Osteoblast (primary cell): ENCODE measurements at regions not wholly inside any gene's neighbourhood (a gene's known extent, or its start where the extent isn't known, plus 50 kb on each side); places are given as distances from the start of the nearest gene placed in this dataset.
A peak's percentile ranks its signal among the peaks of the same experiment; 100 is the strongest.

Source experiments
- DNase-seq: peaks from one replicate; pipeline ENCODE4 v3.0.0; 2011; ENCODE audit warnings: low spot score, mixed read lengths; ENCODE audit not compliant: insufficient read length; ENCODE audit errors: missing footprints
- H2AFZ ChIP-seq: 2 replicates; pipeline ENCODE4 v1.6.0; 2011; ENCODE audit warnings: mild to moderate bottlenecking, low read length
- H3K27ac ChIP-seq: 2 replicates; pipeline ENCODE4 v1.5.1; 2011; ENCODE audit warnings: mild to moderate bottlenecking, low read depth, low read length, moderate library complexity
- H3K27me3 ChIP-seq: 2 replicates; pipeline ENCODE4 v1.6.0; 2012; ENCODE audit warnings: mild to moderate bottlenecking, control low read depth, inconsistent platforms, low read length, moderate library complexity; ENCODE audit not compliant: insufficient read depth
- H3K36me3 ChIP-seq: 2 replicates; pipeline ENCODE4 v1.5.1; 2011; ENCODE audit warnings: mild to moderate bottlenecking, low read length, control low read depth, moderate library complexity; ENCODE audit not compliant: insufficient read depth
- H3K4me1 ChIP-seq: 2 replicates; pipeline ENCODE4 v1.5.1; 2011; ENCODE audit warnings: mild to moderate bottlenecking, low read length, control low read depth, moderate library complexity; ENCODE audit not compliant: insufficient read depth
- H3K4me2 ChIP-seq: 2 replicates; pipeline ENCODE4 v1.6.0; 2011; ENCODE audit warnings: mild to moderate bottlenecking, low read length; ENCODE audit not compliant: insufficient read depth
- H3K4me3 ChIP-seq: fragments of 200-600 bp; sonication (generic); 3 replicates; pipeline ENCODE4 v1.5.1; 2012; ENCODE audit warnings: mild to moderate bottlenecking, low read length, inconsistent platforms; ENCODE audit not compliant: insufficient read depth
- H3K79me2 ChIP-seq: 2 replicates; pipeline ENCODE4 v1.6.0; 2012; ENCODE audit warnings: mild to moderate bottlenecking, low read length, control low read depth, inconsistent platforms; ENCODE audit not compliant: insufficient read depth
- H3K9me3 ChIP-seq: 2 replicates; pipeline ENCODE4 v1.5.1; 2011; ENCODE audit warnings: low read depth, low read length, control low read depth
- H4K20me1 ChIP-seq: 2 replicates; pipeline ENCODE4 v1.6.0; 2012; ENCODE audit warnings: mild to moderate bottlenecking, low read length, control low read depth; ENCODE audit not compliant: insufficient read depth
- CTCF ChIP-seq: IDR thresholded peaks from 2 replicates; pipeline ENCODE4 v1.5.1; 2011; ENCODE audit warnings: mild to moderate bottlenecking, low read depth, low read length, moderate library complexity; ENCODE audit errors: extremely low read depth

GRCh38 chr2:7672685-7673071, 755.5 kb downstream of the RNF144A start:
- Histone ChIP-seq H3K4me2 (no peak overlapping the region), H4K20me1 (no peaks in the 10 kb centered on the region), H3K4me3 (no peak overlapping the region), H3K27ac (no peak overlapping the region), H3K27me3 (no peaks in the 10 kb centered on the region), H2AFZ (no peak overlapping the region), H3K4me1 (no peaks in the 10 kb centered on the region), H3K9me3 (peaks cover 2% of the 10 kb centered on the region), H3K36me3 (no peaks in the 10 kb centered on the region), H3K79me2 (no peaks in the 10 kb centered on the region)
- DNase-seq, result no peak
- no peak for TF ChIP-seq CTCF

GRCh38 chr2:7673101-7673500, 755.9 kb downstream of the RNF144A start:
- no peak for DNase-seq

GRCh38 chr2:7673853-7674252, 756.6 kb downstream of the RNF144A start:
- Histone ChIP-seq H2AFZ (no peak overlapping the region), H3K4me3 (no peak overlapping the region), H3K79me2 (no peaks in the 10 kb centered on the region), H3K9me3 (peaks cover 2% of the 10 kb centered on the region), H3K27ac (no peak overlapping the region), H3K36me3 (no peaks in the 10 kb centered on the region), H4K20me1 (no peaks in the 10 kb centered on the region), H3K4me2 (no peak overlapping the region), H3K4me1 (no peaks in the 10 kb centered on the region), H3K27me3 (no peaks in the 10 kb centered on the region)
- peak; percentile 47 for DNase-seq
- TF ChIP-seq CTCF, result no peak

More at GRCh38 chr2:7673101-7673500, 755.9 kb downstream of the RNF144A start:
- no peak overlapping the region for H3K27ac ChIP-seq
- H3K4me3 ChIP-seq, result no peak overlapping the region
- no peaks in the 10 kb centered on the region for H4K20me1 ChIP-seq
- H2AFZ ChIP-seq, result no peak overlapping the region
- H3K79me2 ChIP-seq, result no peaks in the 10 kb centered on the region
- H3K27me3 ChIP-seq, result no peaks in the 10 kb centered on the region
- H3K36me3 ChIP-seq, result no peaks in the 10 kb centered on the region
- no peak for TF ChIP-seq CTCF
- H3K4me2 ChIP-seq, result no peak overlapping the region
- H3K9me3 ChIP-seq, result peaks cover 2% of the 10 kb centered on the region
- no peaks in the 10 kb centered on the region for H3K4me1 ChIP-seq

- Histone ChIP-seq H3K4me3 (no peak overlapping the region), H3K27me3 (no peaks in the 10 kb centered on the region), H3K79me2 (no peaks in the 10 kb centered on the region), H3K9me3 (peaks cover 2% of the 10 kb centered on the region), H3K4me2 (no peak overlapping the region), H2AFZ (no peak overlapping the region), H4K20me1 (no peaks in the 10 kb centered on the region), H3K4me1 (no peaks in the 10 kb centered on the region), H3K36me3 (no peaks in the 10 kb centered on the region), H3K27ac (no peak overlapping the region)
- TF ChIP-seq CTCF, result no peak
- DNase-seq, result no peak
These were observed 757.4 kb downstream of the RNF144A start for GRCh38 chr2:7674606-7675005.
